ENCODE measurements at regions not wholly inside any gene's neighbourhood (a gene's known extent, or its start where the extent isn't known, plus 50 kb on each side); places are given as distances from the start of the nearest gene placed in this dataset.

DNA sequence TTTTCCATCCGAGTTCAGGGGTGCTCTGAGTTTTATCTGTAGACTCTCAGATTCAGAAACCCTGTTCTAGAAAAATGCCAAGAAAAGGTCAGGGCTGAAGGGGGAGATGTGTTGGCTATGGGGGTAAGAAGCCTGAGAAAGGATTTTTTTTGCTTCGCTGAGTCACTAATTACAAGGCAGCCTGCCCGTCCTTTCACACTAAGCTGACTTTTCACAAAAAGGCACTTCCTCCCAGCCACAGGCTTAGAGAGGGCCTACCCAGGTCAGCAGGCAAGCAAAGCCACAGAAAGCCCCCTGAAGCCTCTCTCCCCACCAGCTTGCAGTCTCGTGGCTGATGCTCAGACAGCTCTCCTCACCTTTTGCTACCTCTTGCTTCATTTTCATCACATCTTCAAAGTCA, 192.6 kb upstream of the PRICKLE2 start:
- TF ChIP-seq, protein P1, sequence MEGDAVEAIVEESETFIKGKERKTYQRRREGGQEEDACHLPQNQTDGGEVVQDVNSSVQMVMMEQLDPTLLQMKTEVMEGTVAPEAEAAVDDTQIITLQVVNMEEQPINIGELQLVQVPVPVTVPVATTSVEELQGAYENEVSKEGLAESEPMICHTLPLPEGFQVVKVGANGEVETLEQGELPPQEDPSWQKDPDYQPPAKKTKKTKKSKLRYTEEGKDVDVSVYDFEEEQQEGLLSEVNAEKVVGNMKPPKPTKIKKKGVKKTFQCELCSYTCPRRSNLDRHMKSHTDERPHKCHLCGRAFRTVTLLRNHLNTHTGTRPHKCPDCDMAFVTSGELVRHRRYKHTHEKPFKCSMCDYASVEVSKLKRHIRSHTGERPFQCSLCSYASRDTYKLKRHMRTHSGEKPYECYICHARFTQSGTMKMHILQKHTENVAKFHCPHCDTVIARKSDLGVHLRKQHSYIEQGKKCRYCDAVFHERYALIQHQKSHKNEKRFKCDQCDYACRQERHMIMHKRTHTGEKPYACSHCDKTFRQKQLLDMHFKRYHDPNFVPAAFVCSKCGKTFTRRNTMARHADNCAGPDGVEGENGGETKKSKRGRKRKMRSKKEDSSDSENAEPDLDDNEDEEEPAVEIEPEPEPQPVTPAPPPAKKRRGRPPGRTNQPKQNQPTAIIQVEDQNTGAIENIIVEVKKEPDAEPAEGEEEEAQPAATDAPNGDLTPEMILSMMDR (IDR thresholded peaks at IDR 0.05; ENCODE audit: borderline replicate concordance, extremely low read depth, low read length, poor library complexity, severe bottlenecking) = no peak
- no peak for TF ChIP-seq EZH2 (IDR thresholded peaks at IDR 0.05; ENCODE audit: borderline replicate concordance, low read depth, low read length, severe bottlenecking)
